H1 (cell line): ENCODE measurements at regions not wholly inside any gene's neighbourhood (a gene's known extent, or its start where the extent isn't known, plus 50 kb on each side); places are given as distances from the start of the nearest gene placed in this dataset.

Experiments
- CTCF ChIA-PET: fragments of 300-600 bp; sonication (Branson Sonifier 250); formaldehyde crosslinking; loops from one replicate; lab custom pipeline; 2021; ENCODE audit not compliant: partially characterized antibody; lab: Charles Lee
- POLR2A ChIA-PET: fragments of 300-600 bp; sonication (Branson Sonifier 250); formaldehyde crosslinking; loops from one replicate; lab custom pipeline; 2021; ENCODE audit warnings: inconsistent platforms; ENCODE audit not compliant: partially characterized antibody; lab: Charles Lee
- DNase-seq, 2 experiments: peaks; one replicate each; pipeline versions ENCODE4 v3.0.0 to v3.0.0-alpha.2; 2010 to 2022; ENCODE audit warnings: low spot score in 2 of 2, low read depth in 1 of 2, mixed read lengths in 1 of 2
- FAIRE-seq: peaks from 2 replicates; lab custom pipeline; 2011; peaks lifted over from hg19 to GRCh38; lab: Jason Lieb, UNC
- H2AFZ ChIP-seq: 2 replicates; pipeline ENCODE4 v1.8.1; 2012; ENCODE audit warnings: low read length, inconsistent platforms
- H2AK5ac ChIP-seq: 2 replicates; pipeline ENCODE4 v1.6.1; 2013; ENCODE audit warnings: low read depth, low read length
- H2BK120ac ChIP-seq: replicated peaks from 2 replicates; pipeline ENCODE3; 2013; ENCODE audit warnings: low read depth, low read length, inconsistent platforms
- H2BK12ac ChIP-seq: 2 replicates; pipeline ENCODE4 v1.6.1; 2013; ENCODE audit warnings: low read depth, low read length
- H2BK15ac ChIP-seq: 2 replicates; pipeline ENCODE4 v1.6.1; 2013; ENCODE audit warnings: low read length
- H2BK20ac ChIP-seq: 2 replicates; pipeline ENCODE4 v1.6.1; 2013; ENCODE audit warnings: low read length
- H2BK5ac ChIP-seq: 2 replicates; pipeline ENCODE4 v1.6.1; 2013; ENCODE audit warnings: low read depth, low read length
- H3K14ac ChIP-seq: 2 replicates; pipeline ENCODE4 v1.6.1; 2013; ENCODE audit warnings: inconsistent platforms; ENCODE audit not compliant: insufficient read length
- H3K18ac ChIP-seq: 2 replicates; pipeline ENCODE4 v1.6.1; 2013; ENCODE audit warnings: low read length; ENCODE audit errors: extremely low read depth
- H3K23ac ChIP-seq: 2 replicates; pipeline ENCODE4 v1.6.1; 2013; ENCODE audit warnings: inconsistent platforms; ENCODE audit not compliant: insufficient read length
- H3K23me2 ChIP-seq: 2 replicates; pipeline ENCODE4 v1.6.1; 2013; ENCODE audit warnings: low read depth, low read length
- H3K27ac ChIP-seq: 2 replicates; pipeline ENCODE4 v1.6.1; 2011; ENCODE audit warnings: low read depth, low read length, inconsistent platforms
- H3K27me3 ChIP-seq, 4 experiments: replicated peaks in 1 of 4; 1 replicate in 1 of 4; 2 replicates in 3 of 4; pipeline versions ENCODE4 v1.6.1 to v1.8.1; 2011 to 2013; ENCODE audit warnings: low read length in 3 of 4, mild to moderate bottlenecking in 3 of 4, inconsistent platforms in 2 of 4, mixed read lengths in 2 of 4, moderate library complexity in 1 of 4; ENCODE audit not compliant: control insufficient read depth in 3 of 4, insufficient read depth in 3 of 4; ENCODE audit errors: extremely low read depth in 1 of 4
- H3K36me3 ChIP-seq, 4 experiments: 2 replicates each; pipeline versions ENCODE4 v1.6.1 to v1.8.1; 2011 to 2013; ENCODE audit warnings: mild to moderate bottlenecking in 4 of 4, low read length in 3 of 4, moderate library complexity in 2 of 4, control low read depth in 1 of 4, inconsistent platforms in 1 of 4; ENCODE audit not compliant: insufficient read depth in 4 of 4, control insufficient read depth in 2 of 4
- H3K4ac ChIP-seq: replicated peaks from 2 replicates; pipeline ENCODE3; 2013; ENCODE audit warnings: low read length, low read depth, mixed read lengths, inconsistent platforms; ENCODE audit not compliant: insufficient read length
- H3K4me1 ChIP-seq, 4 experiments: replicated peaks in 1 of 4; 1 replicate in 1 of 4; 2 replicates in 3 of 4; pipeline versions ENCODE4 v1.6.1 to v1.8.1; 2011 to 2013; ENCODE audit warnings: low read length in 3 of 4, inconsistent platforms in 2 of 4, mixed read lengths in 1 of 4; ENCODE audit not compliant: insufficient read depth in 4 of 4, control insufficient read depth in 3 of 4
- H3K4me2 ChIP-seq, 2 experiments: 2 replicates each; pipeline versions ENCODE4 v1.6.1 to v1.8.1; 2011 to 2013; ENCODE audit warnings: low read depth in 2 of 2, low read length in 2 of 2, control low read depth in 1 of 2, inconsistent platforms in 1 of 2, mild to moderate bottlenecking in 1 of 2; ENCODE audit not compliant: insufficient read depth in 1 of 2
- H3K4me3 ChIP-seq, 4 experiments: fragments of 200-600, 300-600 bp in 1 of 4; sonication (generic), shearing (Covaris generic), sonication (Bioruptor Twin) in 1 of 4; 2 replicates each; pipeline versions ENCODE4 v1.5.1 to v1.8.1; 2011 to 2016; ENCODE audit warnings: low read length in 4 of 4, low read depth in 3 of 4, control low read depth in 2 of 4, inconsistent platforms in 2 of 4, mild to moderate bottlenecking in 2 of 4, mixed read lengths in 1 of 4, moderate library complexity in 1 of 4; ENCODE audit not compliant: insufficient read depth in 2 of 4; ENCODE audit errors: extremely low read depth in 1 of 4
- H3K56ac ChIP-seq: replicated peaks from 2 replicates; pipeline ENCODE3; 2013; ENCODE audit warnings: low read depth, mild to moderate bottlenecking, mixed read lengths, low read length, inconsistent platforms; ENCODE audit not compliant: insufficient read length
- H3K79me1 ChIP-seq: 2 replicates; pipeline ENCODE4 v1.6.1; 2013; ENCODE audit warnings: low read depth, low read length, control low read depth
- H3K79me2 ChIP-seq, 2 experiments: 2 replicates each; pipeline versions ENCODE4 v1.6.1 to v1.8.1; 2012 to 2013; ENCODE audit warnings: low read length in 2 of 2, mild to moderate bottlenecking in 2 of 2, inconsistent platforms in 1 of 2; ENCODE audit not compliant: insufficient read depth in 2 of 2, control insufficient read depth in 1 of 2
- H3K9ac ChIP-seq, 4 experiments: replicated peaks in 1 of 4; 1 replicate in 1 of 4; 2 replicates in 3 of 4; pipeline versions ENCODE4 v1.6.1 to v1.8.1; 2011 to 2013; ENCODE audit warnings: low read depth in 3 of 4, low read length in 3 of 4, control low read depth in 2 of 4, mild to moderate bottlenecking in 2 of 4, moderate library complexity in 2 of 4, inconsistent platforms in 1 of 4; ENCODE audit errors: extremely low read depth in 1 of 4
- H3K9me3 ChIP-seq, 2 experiments: 2 replicates each; pipeline versions ENCODE4 v1.6.1 to v1.8.1; 2012 to 2013; ENCODE audit warnings: mild to moderate bottlenecking in 2 of 2, moderate library complexity in 2 of 2, control low read depth in 1 of 2, inconsistent platforms in 1 of 2, low read depth in 1 of 2, low read length in 1 of 2, mixed read lengths in 1 of 2; ENCODE audit not compliant: insufficient read depth in 2 of 2
- H4K20me1 ChIP-seq, 2 experiments: replicated peaks in 1 of 2; 2 replicates each; pipeline versions ENCODE3 to v1.8.1; 2011 to 2013; ENCODE audit warnings: inconsistent platforms in 2 of 2, low read length in 2 of 2, mild to moderate bottlenecking in 1 of 2; ENCODE audit not compliant: insufficient read depth in 2 of 2, control insufficient read depth in 1 of 2
- H4K5ac ChIP-seq: 2 replicates; pipeline ENCODE4 v1.6.1; 2013; ENCODE audit warnings: low read length, low read depth, mixed read lengths, inconsistent platforms; ENCODE audit not compliant: insufficient read length
- H4K8ac ChIP-seq: 2 replicates; pipeline ENCODE4 v1.8.0; 2013; ENCODE audit warnings: mild to moderate bottlenecking, moderate library complexity, low read length, inconsistent platforms; ENCODE audit not compliant: insufficient read depth; ENCODE audit errors: extremely low read depth
- H4K91ac ChIP-seq: replicated peaks from 2 replicates; pipeline ENCODE3; 2013; ENCODE audit warnings: low read length, mixed read lengths, inconsistent platforms; ENCODE audit not compliant: insufficient read length
- CHD1 ChIP-seq: IDR thresholded peaks from 2 replicates; pipeline ENCODE4 v1.6.1; 2012; ENCODE audit warnings: low read depth, low read length, improper control_type of control experiment
- CREB1 ChIP-seq: IDR thresholded peaks from 2 replicates; pipeline ENCODE4 v1.6.1; 2012; ENCODE audit warnings: inconsistent platforms
- EGR1 ChIP-seq: IDR thresholded peaks from 2 replicates; pipeline ENCODE4 v1.6.1; 2011; ENCODE audit warnings: low read depth, low read length, borderline replicate concordance
- FOSL1 ChIP-seq: IDR thresholded peaks from 2 replicates; pipeline ENCODE4 v1.6.1; 2011; ENCODE audit warnings: mild to moderate bottlenecking, low read depth, low read length, moderate library complexity; ENCODE audit not compliant: insufficient read depth
- GTF2F1 ChIP-seq: IDR thresholded peaks from 2 replicates; pipeline ENCODE4 v1.6.1; 2012; ENCODE audit warnings: low read depth, low read length, improper control_type of control experiment, borderline replicate concordance
- JUND ChIP-seq: IDR thresholded peaks from 2 replicates; pipeline ENCODE4 v1.6.1; 2011; ENCODE audit warnings: mild to moderate bottlenecking, improper control_type of control experiment, low read length
- KDM4A ChIP-seq: IDR thresholded peaks from one replicate; pipeline ENCODE4 v1.7.1; 2012; ENCODE audit warnings: low read depth, mild to moderate bottlenecking, moderate library complexity, low read length, inconsistent platforms; ENCODE audit not compliant: severe bottlenecking
- POLR2AphosphoS5 ChIP-seq: IDR thresholded peaks from 2 replicates; pipeline ENCODE4 v1.6.1; 2011; ENCODE audit warnings: low read depth, low read length
- RAD21 ChIP-seq, 2 experiments: IDR thresholded peaks in 1 of 2; conservative IDR thresholded peaks in 1 of 2; 2 replicates each; pipeline ENCODE4 v1.6.1; 2011; ENCODE audit warnings: low read depth in 2 of 2, low read length in 2 of 2, improper control_type of control experiment in 1 of 2, inconsistent platforms in 1 of 2, mild to moderate bottlenecking in 1 of 2, moderate library complexity in 1 of 2
- RBBP5 ChIP-seq: IDR thresholded peaks from 2 replicates; pipeline ENCODE4 v1.7.1; 2012; ENCODE audit warnings: low read depth, mild to moderate bottlenecking, inconsistent platforms, low read length, moderate library complexity, borderline replicate concordance
- RFX5 ChIP-seq: IDR thresholded peaks from 2 replicates; pipeline ENCODE4 v1.6.1; 2011; ENCODE audit warnings: low read depth, low read length, improper control_type of control experiment, borderline replicate concordance
- SP2 ChIP-seq: IDR thresholded peaks from 2 replicates; pipeline ENCODE4 v1.6.1; 2012; ENCODE audit warnings: mild to moderate bottlenecking, low read length, inconsistent platforms
- TAF1 ChIP-seq: IDR thresholded peaks from 2 replicates; pipeline ENCODE4 v1.6.1; 2011; ENCODE audit warnings: mild to moderate bottlenecking, low read depth, low read length
- TAF7 ChIP-seq: optimal IDR thresholded peaks from 2 replicates; pipeline ENCODE3; 2011; ENCODE audit warnings: low read depth, mild to moderate bottlenecking, inconsistent platforms, low read length, moderate library complexity, borderline replicate concordance
- TBP ChIP-seq: IDR thresholded peaks from 2 replicates; pipeline ENCODE4 v1.6.1; 2011; ENCODE audit warnings: low read depth, low read length, improper control_type of control experiment
- WGBS, 2 experiments: shearing (Covaris generic) in 1 of 2; methylation state at CpG; one replicate each; pipeline versions ENCODE4 v1.1.6 to v1.1.7; 2013 to 2015; ENCODE audit warnings: low lambda C conversion rate in 2 of 2, mixed read lengths in 2 of 2, inconsistent platforms in 1 of 2, low coverage in 1 of 2, missing lambda C conversion rate in 1 of 2; ENCODE audit not compliant: insufficient replicate concordance in 2 of 2, insufficient coverage in 1 of 2, insufficient read length in 1 of 2; ENCODE audit errors: extremely low coverage in 1 of 2, missing lambda C conversion rate in 1 of 2; 5-methylcytosine and 5-hydroxymethylcytosine counted together

- H3K4ac ChIP-seq = no peak overlapping the region
- H3K56ac ChIP-seq = no peak overlapping the region
- no peak for DNase-seq
- ChIA-PET POLR2A (no interaction called here), CTCF (no interaction called here)
- no peak overlapping the region for H2BK5ac ChIP-seq
- no peaks in the 10 kb centered on the region for H3K79me2 ChIP-seq
- H2BK20ac ChIP-seq = no peak overlapping the region
- no peak overlapping the region for H3K18ac ChIP-seq
- H2BK12ac ChIP-seq = no peak overlapping the region
- no peaks in the 10 kb centered on the region for H3K79me1 ChIP-seq
- WGBS, 2 experiments = 74% methylated on average over 4 of the region's 4 CpGs; no CpG with 5 or more reads in 1 of the 2 experiments
- H3K4me2 ChIP-seq = no peak overlapping the region
- no peaks in the 10 kb centered on the region for H4K20me1 ChIP-seq
- no peak overlapping the region for H4K91ac ChIP-seq
- H3K9ac ChIP-seq = no peak overlapping the region
- H3K27ac ChIP-seq = no peak overlapping the region
- peaks cover 0 to 6% (median 3%) of the 10 kb centered on the region in 4 experiments; a peak in 5 of 7 replicates for H3K4me1 ChIP-seq
- H2BK120ac ChIP-seq = no peak overlapping the region
- no peaks in the 10 kb centered on the region for H3K9me3 ChIP-seq
- H2AK5ac ChIP-seq = no peak overlapping the region
- H3K23me2 ChIP-seq = no peaks in the 10 kb centered on the region
- H4K8ac ChIP-seq = no peak overlapping the region
- H2BK15ac ChIP-seq = no peak overlapping the region
- H3K23ac ChIP-seq = no peak overlapping the region
- H4K5ac ChIP-seq = no peak overlapping the region
- no peaks in the 10 kb centered on the region for H3K36me3 ChIP-seq
- no peak overlapping the region for H3K4me3 ChIP-seq
- no peak for FAIRE-seq
- no peak overlapping the region for H3K14ac ChIP-seq
- H3K27me3 ChIP-seq = no peaks in the 10 kb centered on the region
- no peak for TF ChIP-seq CHD1
- TF ChIP-seq POLR2AphosphoS5 = no peak
- TF ChIP-seq TBP = no peak
- TF ChIP-seq FOSL1 = no peak
- TF ChIP-seq RAD21 (IDR thresholded peaks at IDR 0.05 in 1 of 2, conservative IDR thresholded peaks at IDR 0.05 in 1 of 2; ENCODE audit: low read depth in 2 of 2, low read length in 2 of 2) = no peak
- TF ChIP-seq CREB1 = no peak
- no peak for TF ChIP-seq KDM4A
- no peak for TF ChIP-seq RBBP5
- no peak for TF ChIP-seq TAF7
- no peak for TF ChIP-seq EGR1
- TF ChIP-seq SP2 = no peak
- TF ChIP-seq JUND = no peak
- no peak for TF ChIP-seq TAF1
- no peak for TF ChIP-seq GTF2F1
- no peak for TF ChIP-seq RFX5
- TF ChIP-seq, all 59 proteins: peak for 0
- H2AFZ ChIP-seq = no peak overlapping the region
Observed at GRCh38 chr13:34372581-34372980, 554.6 kb downstream of the RFC3 start.
